HG03108 (cell line): ENCODE measurements at regions not wholly inside any gene's neighbourhood (a gene's known extent, or its start where the extent isn't known, plus 50 kb on each side); places are given as distances from the start of the nearest gene placed in this dataset.
A peak's percentile ranks its signal among the peaks of the same experiment; 100 is the strongest.
"Not testable (repeated sequence)": the region's sequence is repeated elsewhere in the genome, so short reads cannot be mapped to it uniquely, and the experiment has no call there.

Experiments
- ATAC-seq: cut with Tn5 transposase; IDR thresholded peaks from one replicate; pipeline ENCODE4 v1.9.1; 2021; ENCODE audit warnings: moderate library complexity; ENCODE audit not compliant: unreplicated experiment

GRCh38 chr4:123209436-123209835 lies 187.2 kb upstream of the SPRY1 start:
- no peak for ATAC-seq

DNA sequence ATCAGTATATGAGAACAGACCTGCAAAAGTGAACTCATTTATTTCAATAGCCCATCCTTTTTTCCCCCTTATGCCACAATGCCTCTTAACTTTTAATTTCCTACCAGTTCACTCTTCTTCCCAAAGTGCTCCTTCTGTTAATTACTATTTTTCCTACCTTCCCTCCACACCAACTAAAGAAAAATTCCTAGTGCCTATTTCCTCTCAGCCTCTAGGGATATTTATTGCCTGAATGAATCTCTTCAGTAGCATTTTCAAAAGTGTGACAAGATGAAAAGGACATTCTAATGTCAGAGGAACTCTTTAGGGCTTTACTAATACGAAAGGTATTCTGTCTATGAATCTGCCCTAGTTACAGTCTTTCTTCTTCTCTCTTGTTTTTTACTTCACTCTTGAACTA lies 181.1 kb upstream of the SPRY1 start:
- ATAC-seq, result no peak

DNA sequence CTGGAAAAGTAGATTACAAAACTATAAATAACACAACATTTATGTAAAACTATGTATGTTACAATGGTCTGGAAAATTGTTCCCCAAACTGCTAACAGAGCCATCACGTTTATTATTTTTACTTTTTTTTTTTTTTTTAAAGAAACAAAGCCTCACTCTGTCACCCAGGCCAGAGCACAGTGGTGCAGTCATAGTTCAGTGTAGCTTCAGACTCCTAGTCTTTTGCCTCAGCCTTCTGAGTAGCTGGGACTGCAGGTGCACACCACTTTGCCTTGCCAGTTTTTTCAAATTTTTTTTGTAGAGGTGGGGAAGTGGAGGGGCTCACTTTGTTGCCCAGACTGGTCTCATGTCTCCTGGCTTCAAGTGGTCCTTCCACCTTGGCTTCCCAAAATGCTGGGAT lies 180.1 kb upstream of the SPRY1 start:
- no peak for ATAC-seq

GRCh38 chr4:123216946-123217345 lies 179.6 kb upstream of the SPRY1 start:
- ATAC-seq, result no peak

- ATAC-seq, result no peak
Observed at GRCh38 chr4:123217664-123218063, 178.9 kb upstream of the SPRY1 start.

- ATAC-seq, result no peak
Observed at GRCh38 chr4:123218981-123219380, 177.6 kb upstream of the SPRY1 start.

DNA sequence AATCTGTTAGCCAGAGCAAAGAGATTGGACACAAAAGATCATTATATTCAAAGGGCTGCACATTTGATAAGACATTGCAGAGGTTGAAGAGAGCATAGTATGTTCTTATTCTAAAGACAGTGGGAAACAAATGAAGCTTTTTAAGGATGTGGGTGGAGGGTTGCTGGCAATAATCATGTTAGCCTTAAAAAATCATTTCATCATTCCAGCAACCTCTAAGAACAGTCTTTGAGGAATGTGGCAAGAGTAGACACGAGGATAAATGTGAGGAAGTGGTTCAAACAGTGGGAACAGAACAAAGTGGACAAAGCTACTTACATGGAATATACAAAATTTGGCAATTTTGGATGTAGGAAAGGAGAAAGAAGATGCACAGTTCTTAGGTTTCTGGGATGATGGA lies 167.3 kb upstream of the SPRY1 start:
- ATAC-seq, result no peak

- ATAC-seq, result no peak
Observed at GRCh38 chr4:123230061-123230460, 166.5 kb upstream of the SPRY1 start.

DNA sequence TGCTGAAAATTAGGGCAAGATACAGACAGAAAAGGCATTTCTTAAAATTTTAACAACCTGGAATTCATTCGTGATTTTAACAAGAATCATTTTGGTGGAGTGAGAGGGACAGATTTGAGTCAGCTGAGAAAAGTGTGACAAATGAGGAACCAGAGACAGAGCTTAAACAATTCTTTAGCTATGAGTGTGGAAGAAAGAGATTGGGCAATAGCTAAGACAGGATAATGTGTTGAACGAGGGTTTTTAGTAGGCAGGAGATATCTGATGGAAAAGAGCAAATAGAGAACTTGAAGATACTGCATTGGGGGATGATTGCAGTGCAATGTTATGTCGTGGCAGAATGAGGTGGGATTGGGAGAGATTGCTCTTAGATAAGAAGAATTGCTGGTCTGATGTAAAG lies 164.2 kb upstream of the SPRY1 start:
- no peak for ATAC-seq

GRCh38 chr4:123233136-123233768 lies 163.3 kb upstream of the SPRY1 start:
- ATAC-seq, result no peak

DNA sequence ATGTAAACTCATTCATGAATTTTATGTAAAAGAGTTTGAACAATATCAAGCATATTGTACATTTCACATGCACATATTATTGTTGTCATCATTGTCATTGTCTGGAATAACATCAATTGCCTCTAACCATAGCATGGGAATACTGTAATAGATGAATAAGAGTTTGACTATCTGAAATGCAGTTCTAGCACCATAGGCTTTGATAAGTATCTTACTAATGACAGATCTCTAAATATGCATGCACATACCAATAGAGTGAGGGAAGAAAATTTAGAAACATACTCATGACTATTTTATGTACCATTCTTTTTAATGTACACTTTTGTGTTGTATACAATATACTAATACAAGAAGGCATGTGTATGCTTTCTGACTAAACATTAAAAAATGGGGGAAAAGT lies 161.6 kb upstream of the SPRY1 start:
- ATAC-seq, result no peak

DNA sequence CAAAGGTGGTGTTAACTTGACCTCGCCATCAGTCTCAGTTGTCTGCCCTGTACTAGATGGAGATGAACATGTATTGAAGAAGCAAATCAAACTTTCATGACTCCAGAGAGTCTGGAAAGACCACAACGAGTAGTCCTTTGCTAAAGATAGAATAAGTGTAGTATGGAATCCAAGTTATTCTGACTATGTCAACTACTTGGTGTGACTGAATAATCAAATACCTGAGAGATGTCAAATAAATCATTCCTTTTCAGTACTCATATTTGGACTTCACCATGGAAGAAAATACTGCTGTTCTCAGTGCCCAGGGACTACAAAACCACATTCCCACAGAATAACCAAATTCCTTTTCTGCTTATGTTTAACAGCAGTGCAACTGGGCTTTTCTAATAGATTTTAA lies 161.2 kb upstream of the SPRY1 start:
- no peak for ATAC-seq

- ATAC-seq, result no peak
Observed at GRCh38 chr4:123236606-123237005, 160.0 kb upstream of the SPRY1 start.

GRCh38 chr4:123240286-123240685 lies 156.3 kb upstream of the SPRY1 start:
- ATAC-seq, result not testable (repeated sequence)

GRCh38 chr4:123243220-123243619 lies 153.4 kb upstream of the SPRY1 start:
- ATAC-seq, result not testable (repeated sequence)

DNA sequence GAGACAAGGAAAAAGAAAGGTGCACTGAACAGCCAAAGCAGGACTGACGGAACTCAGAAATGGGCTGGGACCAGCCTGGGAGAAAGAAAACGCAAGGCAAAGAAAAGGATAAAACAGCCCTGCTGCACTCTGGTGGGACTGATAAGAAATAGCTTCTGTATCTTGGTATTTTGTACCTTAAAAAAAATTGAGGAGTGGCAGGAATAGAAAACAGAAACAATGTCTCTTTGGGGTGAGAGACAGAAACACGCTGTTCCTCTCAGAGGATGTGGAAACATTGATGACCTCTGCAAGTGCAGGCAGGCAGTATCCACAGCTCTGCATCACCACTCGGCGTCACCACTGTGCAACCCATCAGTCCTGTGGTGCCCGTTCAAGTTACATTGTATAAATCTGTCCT lies 152.5 kb upstream of the SPRY1 start:
- ATAC-seq, result peak; percentile 79

GRCh38 chr4:123246085-123246484 lies 150.5 kb upstream of the SPRY1 start:
- ATAC-seq, result no peak

DNA sequence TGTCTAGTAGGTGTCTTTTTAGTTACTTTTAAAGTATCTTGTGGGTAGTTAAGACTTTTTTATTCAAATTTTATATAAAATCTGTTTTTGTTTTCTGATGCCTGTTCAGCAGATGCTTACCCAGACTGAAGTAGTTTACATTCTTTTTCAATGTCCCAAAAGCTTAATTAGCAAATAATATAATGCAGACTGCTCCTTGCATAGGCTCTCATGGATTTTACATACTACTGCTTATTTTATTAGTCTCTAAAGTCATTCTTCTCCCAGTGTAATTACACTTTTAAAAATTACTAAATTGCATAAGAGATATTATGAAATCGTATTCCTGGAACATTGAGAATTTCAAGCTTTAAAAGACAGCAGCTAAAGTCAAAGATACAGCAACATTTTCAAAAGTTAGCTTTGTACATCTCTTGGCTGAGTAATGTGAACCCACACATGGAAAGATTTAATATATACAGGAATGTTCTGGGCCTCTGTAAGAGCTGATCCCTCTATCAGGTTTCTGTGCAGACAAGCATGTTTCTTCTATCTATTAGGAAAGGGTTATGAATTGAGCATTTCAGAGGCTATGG lies 148.4 kb upstream of the SPRY1 start:
- no peak for ATAC-seq

DNA sequence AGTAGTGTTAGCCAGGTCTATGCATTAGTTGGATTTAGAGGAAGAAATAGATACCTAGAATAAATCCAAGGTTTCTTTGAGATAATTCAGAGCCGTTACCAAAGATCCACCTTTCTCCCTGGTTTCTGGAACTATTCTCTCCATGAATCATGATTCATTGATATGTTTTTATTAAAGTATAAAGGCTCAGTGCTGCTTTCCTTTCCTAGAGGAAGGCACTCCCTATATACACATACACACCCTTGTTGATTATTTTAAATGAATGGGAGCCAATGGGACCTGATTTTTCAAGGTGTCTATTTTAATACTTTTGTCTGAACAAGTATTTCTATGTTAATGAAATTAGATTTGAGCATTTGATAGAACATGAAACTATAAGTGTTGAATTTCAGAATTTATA lies 146.8 kb upstream of the SPRY1 start:
- ATAC-seq, result no peak

DNA sequence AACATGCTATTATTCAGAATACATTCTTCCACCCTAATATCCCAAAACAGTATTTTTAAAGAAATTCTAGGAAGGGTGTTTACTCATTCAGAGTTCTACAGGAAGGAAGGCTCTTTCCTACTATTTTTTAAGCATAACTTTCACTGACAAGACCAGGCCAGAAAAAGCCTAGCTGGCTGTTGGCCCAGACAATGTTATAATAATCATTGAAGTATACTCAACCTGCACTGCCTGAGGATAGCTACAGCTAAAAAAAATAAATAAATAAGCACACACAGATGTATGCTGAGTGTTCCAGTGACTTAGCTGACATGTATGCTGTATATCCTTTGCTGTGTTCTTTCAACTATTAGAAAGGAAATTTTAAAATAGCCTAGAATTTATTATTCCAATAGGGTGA lies 145.8 kb upstream of the SPRY1 start:
- ATAC-seq, result no peak

DNA sequence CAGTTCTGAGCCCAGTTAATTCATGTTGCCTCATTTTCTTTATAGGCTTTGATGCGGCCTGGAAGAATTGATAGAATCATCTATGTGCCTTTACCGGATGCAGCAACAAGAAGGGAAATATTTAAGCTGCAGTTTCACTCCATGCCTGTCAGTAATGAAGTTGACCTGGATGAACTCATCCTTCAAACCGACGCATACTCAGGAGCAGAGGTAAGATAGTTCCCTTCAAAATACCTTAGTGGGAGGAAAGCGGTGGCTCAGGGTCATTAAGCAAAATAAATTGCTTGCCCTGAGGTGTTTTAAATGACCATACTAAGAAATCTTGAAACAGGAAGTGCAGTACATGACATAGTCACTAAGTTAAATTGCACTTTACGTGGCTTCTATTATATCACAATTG lies 140.6 kb upstream of the SPRY1 start:
- no peak for ATAC-seq

- ATAC-seq, result no peak
Observed at GRCh38 chr4:123256901-123257300, 139.7 kb upstream of the SPRY1 start.

DNA sequence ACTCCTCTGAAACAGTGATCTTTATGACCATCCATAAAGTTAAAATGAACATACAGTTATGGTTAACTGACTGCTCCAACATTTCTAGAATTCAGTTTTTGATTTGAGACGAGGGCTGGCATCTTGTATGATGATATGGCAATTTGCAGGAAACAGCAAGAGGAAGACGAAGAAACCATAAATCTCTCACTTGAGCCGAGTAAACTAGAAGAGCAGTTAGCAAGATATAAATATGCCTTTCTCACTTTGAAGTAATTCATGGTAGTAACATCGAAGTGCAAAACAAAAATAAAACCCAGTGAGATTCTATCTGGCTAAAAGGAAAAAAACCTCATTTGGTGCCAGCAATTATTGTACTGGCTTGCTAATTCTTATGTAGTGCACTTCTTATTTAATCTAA lies 139.0 kb upstream of the SPRY1 start:
- ATAC-seq, result no peak
